H1 (cell line): ENCODE measurements at regions not wholly inside any gene's neighbourhood (a gene's known extent, or its start where the extent isn't known, plus 50 kb on each side); places are given as distances from the start of the nearest gene placed in this dataset.

Experiments used
- RBBP5 ChIP-seq: IDR thresholded peaks from 2 replicates; pipeline ENCODE4 v1.7.1; 2012; ENCODE audit warnings: low read depth, mild to moderate bottlenecking, inconsistent platforms, low read length, moderate library complexity, borderline replicate concordance
- TBP ChIP-seq: IDR thresholded peaks from 2 replicates; pipeline ENCODE4 v1.6.1; 2011; ENCODE audit warnings: low read depth, low read length, improper control_type of control experiment
- TEAD4 ChIP-seq: IDR thresholded peaks from 2 replicates; pipeline ENCODE4 v1.6.1; 2012; ENCODE audit warnings: low read depth, low read length, inconsistent platforms, mixed read lengths
- USF2 ChIP-seq: IDR thresholded peaks from 2 replicates; pipeline ENCODE4 v1.6.1; 2011; ENCODE audit warnings: low read length, improper control_type of control experiment

- no peak for TF ChIP-seq TBP
- no peak for TF ChIP-seq USF2
- no peak for TF ChIP-seq RBBP5
- no peak for TF ChIP-seq TEAD4
Measured at GRCh38 chr13:39106216-39107005, 68.2 kb downstream of the NHLRC3 start (continued).
